GM12878 (cell line): ENCODE measurements at regions not wholly inside any gene's neighbourhood (a gene's known extent, or its start where the extent isn't known, plus 50 kb on each side); places are given as distances from the start of the nearest gene placed in this dataset.

Experiments used
- BRCA1 ChIP-seq: IDR thresholded peaks from 2 replicates; pipeline ENCODE4 v1.6.1; 2011; ENCODE audit warnings: low read depth, low read length, improper control_type of control experiment
- EZH2 ChIP-seq: IDR thresholded peaks from 2 replicates; pipeline ENCODE4 v1.6.1; 2012; ENCODE audit warnings: low read depth, mild to moderate bottlenecking, control low read depth, inconsistent platforms, low read length, borderline replicate concordance; ENCODE audit not compliant: control insufficient read depth
- PML ChIP-seq: IDR thresholded peaks from 2 replicates; pipeline ENCODE4 v1.6.1; 2012; ENCODE audit warnings: low read length, inconsistent platforms
- SMC3 ChIP-seq: IDR thresholded peaks from 2 replicates; pipeline ENCODE4 v1.6.1; 2011; ENCODE audit warnings: low read length, improper control_type of control experiment, borderline replicate concordance
- TF ChIP-seq, protein P1 (sequence below), 3 experiments: IDR thresholded peaks in 2 of 3; conservative IDR thresholded peaks in 1 of 3; 2 replicates each; pipeline ENCODE4 v1.5.1; 2011; ENCODE audit warnings: low read depth in 3 of 3, low read length in 3 of 3, mild to moderate bottlenecking in 3 of 3, control low read depth in 2 of 3, moderate library complexity in 2 of 3, inconsistent platforms in 1 of 3, mixed read lengths in 1 of 3; ENCODE audit not compliant: control insufficient read depth in 2 of 3, insufficient read depth in 1 of 3; ENCODE audit errors: extremely low read depth in 1 of 3

DNA sequence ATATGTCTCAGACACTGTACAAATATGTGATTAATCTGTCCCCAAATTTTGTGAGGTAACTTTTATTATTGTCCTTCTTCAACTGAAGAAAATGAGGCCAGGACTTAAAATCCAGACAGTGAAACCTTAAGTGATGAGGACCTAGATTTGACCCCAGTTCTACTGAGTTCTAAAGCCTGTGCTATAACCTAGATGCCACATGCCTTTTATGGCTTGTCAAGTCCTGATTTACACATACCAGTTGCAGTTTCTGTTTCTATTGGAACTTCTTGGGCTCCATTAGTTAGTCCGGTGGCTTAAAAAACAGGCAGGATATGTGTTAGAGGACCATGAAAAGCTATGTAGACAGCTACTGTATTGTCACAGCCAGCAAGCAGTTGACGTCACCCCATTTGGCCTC is 436.5 kb upstream of the KLHL1 start:
- TF ChIP-seq EZH2 (no peak), PML (no peak), SMC3 (no peak), BRCA1 (no peak)
- TF ChIP-seq, protein P1, sequence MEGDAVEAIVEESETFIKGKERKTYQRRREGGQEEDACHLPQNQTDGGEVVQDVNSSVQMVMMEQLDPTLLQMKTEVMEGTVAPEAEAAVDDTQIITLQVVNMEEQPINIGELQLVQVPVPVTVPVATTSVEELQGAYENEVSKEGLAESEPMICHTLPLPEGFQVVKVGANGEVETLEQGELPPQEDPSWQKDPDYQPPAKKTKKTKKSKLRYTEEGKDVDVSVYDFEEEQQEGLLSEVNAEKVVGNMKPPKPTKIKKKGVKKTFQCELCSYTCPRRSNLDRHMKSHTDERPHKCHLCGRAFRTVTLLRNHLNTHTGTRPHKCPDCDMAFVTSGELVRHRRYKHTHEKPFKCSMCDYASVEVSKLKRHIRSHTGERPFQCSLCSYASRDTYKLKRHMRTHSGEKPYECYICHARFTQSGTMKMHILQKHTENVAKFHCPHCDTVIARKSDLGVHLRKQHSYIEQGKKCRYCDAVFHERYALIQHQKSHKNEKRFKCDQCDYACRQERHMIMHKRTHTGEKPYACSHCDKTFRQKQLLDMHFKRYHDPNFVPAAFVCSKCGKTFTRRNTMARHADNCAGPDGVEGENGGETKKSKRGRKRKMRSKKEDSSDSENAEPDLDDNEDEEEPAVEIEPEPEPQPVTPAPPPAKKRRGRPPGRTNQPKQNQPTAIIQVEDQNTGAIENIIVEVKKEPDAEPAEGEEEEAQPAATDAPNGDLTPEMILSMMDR (IDR thresholded peaks at IDR 0.05 in 2 of 3, conservative IDR thresholded peaks at IDR 0.05 in 1 of 3; ENCODE audit: control insufficient read depth in 2 of 3, extremely low read depth in 1 of 3, insufficient read depth in 1 of 3, low read depth in 3 of 3, low read length in 3 of 3) = no peak
